ENCODE measurements at regions not wholly inside any gene's neighbourhood (a gene's known extent, or its start where the extent isn't known, plus 50 kb on each side); places are given as distances from the start of the nearest gene placed in this dataset.
A peak's percentile ranks its signal among the peaks of the same experiment; 100 is the strongest.

DNA sequence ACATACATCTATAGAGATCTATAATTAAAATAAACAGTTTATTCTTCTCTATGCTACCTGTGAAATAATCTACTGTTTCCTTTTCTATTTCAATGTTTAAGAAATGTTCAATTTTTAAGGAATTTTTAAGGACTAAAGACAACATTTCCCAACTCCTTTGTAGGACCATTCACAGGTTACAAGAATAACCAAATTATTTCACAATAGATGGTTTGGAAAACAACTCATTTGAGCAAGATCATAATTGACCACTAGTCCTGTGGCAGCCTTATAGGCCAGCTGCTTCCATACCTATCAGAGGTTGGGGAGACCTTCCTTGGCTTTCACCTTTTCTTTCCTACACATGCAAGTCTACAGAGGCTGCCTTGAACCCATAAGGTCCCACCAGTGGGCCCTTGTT, 193.7 kb downstream of the TTC39B start:
- DNase-seq (ENCODE audit: low read depth), result no peak
- peaks cover 42% of the 10 kb centered on the region for H3K27me3 ChIP-seq (replicated peaks; ENCODE audit: control insufficient read depth, insufficient read depth, low read length)

DNA sequence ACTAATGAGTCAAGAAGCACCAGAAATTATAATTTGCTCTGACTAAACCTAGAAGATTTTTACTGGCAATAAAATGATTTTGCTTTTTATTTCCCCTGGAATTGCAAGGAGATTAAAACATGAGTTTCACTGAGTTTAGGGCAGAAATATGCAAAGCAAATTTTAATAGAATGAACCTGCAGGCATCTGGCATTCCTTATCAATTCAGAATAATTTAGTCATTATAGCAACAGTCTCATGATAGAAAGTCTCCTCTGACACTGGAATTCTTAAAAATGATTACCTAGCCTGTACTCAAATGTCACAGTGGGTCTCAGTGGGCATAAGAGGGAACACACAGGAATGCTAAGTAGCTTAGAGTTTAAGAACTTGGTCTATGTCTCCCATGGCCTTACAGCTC, 195.9 kb downstream of the TTC39B start:
- H3K36me3 ChIP-seq (ENCODE audit: control insufficient read depth, insufficient read depth, low read length, severe bottlenecking), result no peaks in the 10 kb centered on the region
- H3K4me3 ChIP-seq (ENCODE audit: low read length), result no peak overlapping the region
- DNase-seq (ENCODE audit: low read depth), result no peak
- no peak overlapping the region for H3K9ac ChIP-seq (ENCODE audit: low read length)
- H3K4me1 ChIP-seq (ENCODE audit: control insufficient read depth, insufficient read depth, low read length), result no peaks in the 10 kb centered on the region
- peaks cover 6% of the 10 kb centered on the region for H3K9me3 ChIP-seq (ENCODE audit: control insufficient read depth, low read length)
- H3K27me3 ChIP-seq (replicated peaks; ENCODE audit: control insufficient read depth, insufficient read depth, low read length), result peaks cover 24% of the 10 kb centered on the region

More for the DNA sequence above, 193.7 kb downstream of the TTC39B start:
- no peaks in the 10 kb centered on the region for H3K9me3 ChIP-seq (ENCODE audit: control insufficient read depth, low read length)
- H3K4me1 ChIP-seq (ENCODE audit: control insufficient read depth, insufficient read depth, low read length), result no peaks in the 10 kb centered on the region
- H3K36me3 ChIP-seq (ENCODE audit: control insufficient read depth, insufficient read depth, low read length, severe bottlenecking), result no peaks in the 10 kb centered on the region
- no peak overlapping the region for H3K9ac ChIP-seq (ENCODE audit: low read length)
- no peak overlapping the region for H3K4me3 ChIP-seq (ENCODE audit: low read length)

DNA sequence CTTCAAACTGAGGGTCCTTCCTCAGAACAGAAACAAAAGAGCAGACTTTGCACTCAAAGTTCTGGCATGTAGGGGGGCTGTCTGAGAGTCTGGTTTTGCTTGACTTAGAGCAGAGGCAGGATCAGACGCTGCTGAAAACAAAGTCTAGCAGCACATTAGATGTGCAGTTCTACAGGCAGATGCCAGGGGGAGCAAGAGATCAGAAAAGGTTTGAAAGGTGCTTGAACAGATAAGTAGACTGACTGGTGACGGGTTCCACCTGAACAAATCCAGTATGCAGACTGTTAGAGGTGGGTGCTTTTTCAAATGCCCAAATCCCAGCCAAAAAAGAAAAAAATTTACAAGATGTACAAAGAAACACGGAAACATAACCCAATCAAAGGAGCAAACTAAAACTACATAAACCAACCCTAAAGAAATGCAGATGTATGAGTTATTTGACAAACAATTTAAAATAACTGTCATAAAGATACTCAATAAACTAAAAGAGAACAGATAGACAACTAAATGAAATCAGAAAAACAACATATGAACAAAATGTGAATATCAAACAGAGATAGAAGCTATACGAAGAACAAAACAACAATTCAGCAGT, 194.7 kb upstream of the FREM1 start:
- peak; percentile 69 for DNase-seq (ENCODE audit: low read depth)

DNA sequence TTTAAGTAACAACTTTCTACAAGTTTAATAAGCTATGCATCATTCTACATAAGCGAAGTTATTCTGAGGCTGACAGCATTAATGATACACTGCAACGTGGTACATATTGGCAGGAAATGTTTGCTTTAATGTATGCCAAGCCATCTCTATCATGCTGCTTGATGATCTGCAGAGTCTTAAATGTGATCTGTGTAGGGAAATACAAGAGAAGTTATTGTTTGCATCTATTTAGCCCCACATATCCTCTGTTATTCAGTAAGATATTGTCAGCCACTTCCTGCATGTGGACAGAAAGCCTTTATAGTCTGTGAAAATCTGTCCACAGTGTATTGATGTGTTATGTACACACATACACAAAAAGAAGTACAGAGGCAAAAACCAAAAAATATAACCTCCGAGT, 193.1 kb upstream of the FREM1 start:
- no peaks in the 10 kb centered on the region for H3K4me1 ChIP-seq (ENCODE audit: control insufficient read depth, insufficient read depth, low read length)
- no peak overlapping the region for H3K9ac ChIP-seq (ENCODE audit: low read length)
- H3K4me3 ChIP-seq (ENCODE audit: low read length), result no peak overlapping the region
- H3K9me3 ChIP-seq (ENCODE audit: control insufficient read depth, low read length), result peaks cover 6% of the 10 kb centered on the region
- H3K36me3 ChIP-seq (ENCODE audit: control insufficient read depth, insufficient read depth, low read length, severe bottlenecking), result no peaks in the 10 kb centered on the region
- H3K27me3 ChIP-seq (replicated peaks; ENCODE audit: control insufficient read depth, insufficient read depth, low read length), result peaks cover 8% of the 10 kb centered on the region
- DNase-seq (ENCODE audit: low read depth), result no peak

More for the DNA sequence above, 194.7 kb upstream of the FREM1 start:
- H3K27me3 ChIP-seq (replicated peaks; ENCODE audit: control insufficient read depth, insufficient read depth, low read length), result peaks cover 8% of the 10 kb centered on the region
- H3K36me3 ChIP-seq (ENCODE audit: control insufficient read depth, insufficient read depth, low read length, severe bottlenecking), result no peaks in the 10 kb centered on the region
- no peaks in the 10 kb centered on the region for H3K4me1 ChIP-seq (ENCODE audit: control insufficient read depth, insufficient read depth, low read length)
- no peak overlapping the region for H3K9ac ChIP-seq (ENCODE audit: low read length)
- peaks cover 6% of the 10 kb centered on the region for H3K9me3 ChIP-seq (ENCODE audit: control insufficient read depth, low read length)
- no peak overlapping the region for H3K4me3 ChIP-seq (ENCODE audit: low read length)

DNA sequence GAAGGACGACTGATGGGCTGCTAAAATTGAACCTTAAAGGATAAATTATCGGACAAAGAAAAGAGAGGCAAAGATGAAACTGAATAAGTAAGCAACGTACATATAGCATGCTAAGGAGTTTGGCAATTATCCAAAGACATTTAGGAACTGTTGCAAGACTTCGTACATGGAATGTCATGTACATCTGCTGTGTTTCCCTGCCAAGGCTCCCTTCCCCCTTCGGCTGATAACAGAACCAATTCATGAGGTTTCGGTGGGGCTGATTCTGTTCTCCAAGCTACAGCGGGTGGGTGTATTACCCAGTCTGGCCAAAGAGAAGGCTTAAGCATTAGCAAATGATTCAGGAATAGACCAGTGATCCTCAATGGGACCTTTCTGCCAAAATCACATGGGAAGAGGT, 190.9 kb upstream of the FREM1 start:
- Histone ChIP-seq H3K4me1 (ENCODE audit: control insufficient read depth, insufficient read depth, low read length) (no peaks in the 10 kb centered on the region), H3K9ac (ENCODE audit: low read length) (no peak overlapping the region), H3K27me3 (replicated peaks; ENCODE audit: control insufficient read depth, insufficient read depth, low read length) (peaks cover 8% of the 10 kb centered on the region), H3K36me3 (ENCODE audit: control insufficient read depth, insufficient read depth, low read length, severe bottlenecking) (no peaks in the 10 kb centered on the region), H3K4me3 (ENCODE audit: low read length) (no peak overlapping the region), H3K9me3 (ENCODE audit: control insufficient read depth, low read length) (no peaks in the 10 kb centered on the region)
- DNase-seq (ENCODE audit: low read depth), result no peak

DNA sequence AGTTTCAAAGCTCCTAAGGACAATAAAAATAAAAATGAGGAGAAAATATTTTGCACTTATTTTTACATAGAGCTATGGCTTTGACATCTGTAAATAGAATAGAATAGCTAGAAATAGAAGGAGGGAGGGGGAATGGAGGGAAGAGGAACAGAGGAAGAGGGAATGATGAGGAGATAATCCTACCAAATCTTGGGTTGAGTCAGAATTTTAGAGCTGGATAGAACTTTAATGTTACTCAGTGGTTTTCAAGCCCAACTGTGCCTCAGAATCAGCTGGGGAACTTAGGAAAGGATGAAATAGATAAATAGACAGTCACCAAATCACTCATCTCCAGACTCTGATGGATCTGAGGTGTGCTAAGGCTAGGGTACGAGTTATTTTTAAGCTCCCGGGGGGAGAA, 190.3 kb upstream of the FREM1 start:
- Histone ChIP-seq H3K27me3 (replicated peaks; ENCODE audit: control insufficient read depth, insufficient read depth, low read length) (peaks cover 8% of the 10 kb centered on the region), H3K9ac (ENCODE audit: low read length) (no peak overlapping the region), H3K9me3 (ENCODE audit: control insufficient read depth, low read length) (no peaks in the 10 kb centered on the region), H3K4me3 (ENCODE audit: low read length) (no peak overlapping the region), H3K36me3 (ENCODE audit: control insufficient read depth, insufficient read depth, low read length, severe bottlenecking) (no peaks in the 10 kb centered on the region), H3K4me1 (ENCODE audit: control insufficient read depth, insufficient read depth, low read length) (no peaks in the 10 kb centered on the region)
- no peak for DNase-seq (ENCODE audit: low read depth)

DNA sequence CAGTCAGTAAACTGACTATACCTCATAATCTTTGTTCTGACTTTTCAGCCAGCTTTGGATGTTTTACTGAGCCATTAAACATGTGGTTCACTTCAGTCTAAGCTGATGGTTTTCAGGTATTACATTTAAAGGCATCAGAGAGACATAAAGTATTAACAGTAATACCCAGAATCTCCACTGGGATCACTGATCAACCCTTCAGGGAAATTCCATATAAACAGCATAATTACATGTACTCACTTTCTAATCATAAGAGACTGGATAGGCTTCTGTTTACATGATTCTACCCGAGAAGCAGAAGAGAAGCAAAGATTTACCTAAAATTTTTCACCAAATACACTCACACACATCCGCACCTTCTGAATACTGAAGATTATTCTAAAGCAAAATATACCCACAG, 186.7 kb upstream of the FREM1 start:
- no peak for DNase-seq (ENCODE audit: low read depth)
- Histone ChIP-seq H3K36me3 (ENCODE audit: control insufficient read depth, insufficient read depth, low read length, severe bottlenecking) (no peaks in the 10 kb centered on the region), H3K9ac (ENCODE audit: low read length) (no peak overlapping the region), H3K4me3 (ENCODE audit: low read length) (no peak overlapping the region), H3K27me3 (replicated peaks; ENCODE audit: control insufficient read depth, insufficient read depth, low read length) (no peaks in the 10 kb centered on the region), H3K9me3 (ENCODE audit: control insufficient read depth, low read length) (peaks cover 3% of the 10 kb centered on the region), H3K4me1 (ENCODE audit: control insufficient read depth, insufficient read depth, low read length) (no peaks in the 10 kb centered on the region)

DNA sequence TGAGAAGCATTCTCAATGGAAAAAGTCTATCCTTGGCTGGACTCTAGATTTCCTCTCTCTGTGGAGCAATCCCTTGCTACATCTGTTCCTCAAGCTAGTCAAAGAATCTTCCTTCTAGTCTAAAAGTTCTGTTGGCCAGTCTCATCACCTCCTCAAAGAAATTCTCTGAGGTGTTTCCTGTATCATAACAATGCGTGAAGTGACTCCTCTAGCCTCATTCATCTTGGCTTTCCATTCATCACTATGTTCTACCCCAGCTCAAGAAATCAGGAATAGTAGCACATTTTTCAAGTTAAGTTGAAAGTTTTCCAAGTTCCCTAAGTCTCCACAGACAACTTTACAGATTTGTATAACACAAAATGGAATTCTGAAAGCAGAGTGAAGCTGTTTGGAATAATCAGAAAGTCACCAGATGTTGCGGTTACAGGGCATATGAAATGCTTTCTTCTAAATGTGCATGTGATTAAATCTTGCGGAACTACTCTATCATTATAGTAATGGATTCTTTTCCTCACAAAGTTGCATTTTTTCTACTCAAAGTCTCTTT, 176.6 kb upstream of the FREM1 start:
- Histone ChIP-seq H3K4me3 (ENCODE audit: low read length) (no peak overlapping the region), H3K9ac (ENCODE audit: low read length) (no peak overlapping the region), H3K36me3 (ENCODE audit: control insufficient read depth, insufficient read depth, low read length, severe bottlenecking) (no peaks in the 10 kb centered on the region), H3K9me3 (ENCODE audit: control insufficient read depth, low read length) (no peaks in the 10 kb centered on the region), H3K4me1 (ENCODE audit: control insufficient read depth, insufficient read depth, low read length) (peaks cover 12% of the 10 kb centered on the region), H3K27me3 (replicated peaks; ENCODE audit: control insufficient read depth, insufficient read depth, low read length) (no peaks in the 10 kb centered on the region)
- peak; percentile 67 for DNase-seq (ENCODE audit: low read depth)

DNA sequence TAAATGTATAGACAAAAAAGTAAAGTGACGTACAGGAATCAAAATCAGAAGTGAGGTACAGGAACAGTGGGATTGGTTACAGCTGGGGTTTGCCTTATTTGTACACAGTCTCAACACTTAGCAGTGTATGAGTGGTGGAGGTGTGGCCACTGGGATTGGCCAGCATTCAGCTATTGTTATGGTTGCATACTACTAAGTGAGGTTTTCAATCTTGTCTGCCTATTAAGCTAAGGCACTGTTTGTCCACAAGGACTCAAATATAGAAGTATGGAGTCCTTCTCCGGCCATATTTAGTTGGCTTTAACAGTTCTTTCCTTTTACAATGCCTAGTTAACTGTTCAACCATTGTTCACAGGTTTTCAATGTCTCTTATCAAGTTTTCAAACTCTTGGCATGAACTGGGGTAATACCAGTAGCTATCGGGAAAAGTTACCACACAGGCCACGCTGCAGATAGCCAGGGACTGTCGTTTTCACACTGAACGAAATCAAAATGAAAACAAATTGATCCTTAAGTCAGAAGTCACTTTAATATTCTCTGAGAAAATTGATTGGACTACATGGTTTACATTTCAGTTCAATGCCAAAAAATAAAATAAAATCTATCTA, 176.0 kb upstream of the FREM1 start:
- Histone ChIP-seq H3K4me1 (ENCODE audit: control insufficient read depth, insufficient read depth, low read length) (peaks cover 12% of the 10 kb centered on the region), H3K36me3 (ENCODE audit: control insufficient read depth, insufficient read depth, low read length, severe bottlenecking) (no peaks in the 10 kb centered on the region), H3K4me3 (ENCODE audit: low read length) (no peak overlapping the region), H3K9ac (ENCODE audit: low read length) (no peak overlapping the region), H3K9me3 (ENCODE audit: control insufficient read depth, low read length) (no peaks in the 10 kb centered on the region), H3K27me3 (replicated peaks; ENCODE audit: control insufficient read depth, insufficient read depth, low read length) (no peaks in the 10 kb centered on the region)
- DNase-seq (ENCODE audit: low read depth), result no peak

DNA sequence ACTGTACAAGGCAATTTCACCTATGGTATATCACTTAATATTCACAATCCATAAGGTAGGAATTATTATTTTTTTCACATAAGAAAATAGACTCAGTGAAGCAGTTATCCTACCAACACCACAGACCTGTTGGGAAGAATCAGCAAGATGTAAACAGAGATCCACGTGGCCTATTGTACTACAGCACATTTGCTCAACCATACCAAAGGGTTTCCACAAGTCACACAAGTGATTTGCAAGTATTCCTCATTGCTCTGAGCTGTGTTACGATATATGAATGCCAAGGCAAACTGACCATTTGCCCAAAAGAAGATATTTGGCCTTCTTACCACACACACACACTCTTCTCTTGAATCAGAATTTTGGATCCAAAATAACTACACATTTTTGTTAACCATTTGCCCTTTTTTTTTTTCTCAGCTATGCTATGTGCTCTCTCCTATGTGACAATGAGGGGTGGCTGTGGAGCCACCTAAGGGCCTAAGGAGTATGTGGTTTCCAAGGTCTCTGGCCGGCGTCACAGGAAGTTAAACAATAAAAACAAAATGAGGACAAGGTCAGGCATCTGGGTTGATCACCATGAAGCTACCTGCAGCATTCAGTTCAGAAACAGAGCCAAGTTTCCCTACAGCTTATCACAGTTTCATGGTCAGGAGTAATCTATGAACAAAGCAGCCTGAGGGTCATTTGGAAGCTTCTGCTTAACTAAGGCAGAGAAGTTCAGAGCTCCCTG, 171.0 kb upstream of the FREM1 start:
- H3K9me3 ChIP-seq (ENCODE audit: control insufficient read depth, low read length), result no peaks in the 10 kb centered on the region
- no peaks in the 10 kb centered on the region for H3K36me3 ChIP-seq (ENCODE audit: control insufficient read depth, insufficient read depth, low read length, severe bottlenecking)
- H3K4me1 ChIP-seq (ENCODE audit: control insufficient read depth, insufficient read depth, low read length), result peaks cover 2% of the 10 kb centered on the region
- no peak overlapping the region for H3K9ac ChIP-seq (ENCODE audit: low read length)
- peaks cover 6% of the 10 kb centered on the region for H3K27me3 ChIP-seq (replicated peaks; ENCODE audit: control insufficient read depth, insufficient read depth, low read length)
- no peak for DNase-seq (ENCODE audit: low read depth)
- H3K4me3 ChIP-seq (ENCODE audit: low read length), result no peak overlapping the region

DNA sequence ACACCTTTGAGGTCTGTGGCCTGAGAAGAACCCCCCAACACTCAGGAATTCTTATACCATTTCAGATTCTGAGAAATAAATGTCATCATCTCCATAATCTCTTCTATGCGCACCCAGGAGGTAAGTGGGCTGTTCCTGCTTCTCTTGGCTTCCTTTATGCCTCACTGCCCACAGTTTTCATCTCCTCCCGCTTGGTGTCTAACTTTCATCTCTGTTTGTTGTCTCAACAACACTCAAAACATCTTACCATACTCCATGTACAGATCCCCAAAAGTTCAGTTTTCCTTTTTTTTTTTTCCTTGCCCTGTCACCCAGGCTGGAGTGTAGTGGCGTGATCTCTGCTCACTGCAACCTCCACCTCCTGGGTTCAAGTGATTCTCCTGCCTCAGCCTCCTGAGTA, 170.2 kb upstream of the FREM1 start:
- Histone ChIP-seq H3K4me3 (ENCODE audit: low read length) (no peak overlapping the region), H3K36me3 (ENCODE audit: control insufficient read depth, insufficient read depth, low read length, severe bottlenecking) (no peaks in the 10 kb centered on the region)
- DNase-seq (ENCODE audit: low read depth), result no peak

More for the DNA sequence above, 170.2 kb upstream of the FREM1 start:
- no peaks in the 10 kb centered on the region for H3K9me3 ChIP-seq (ENCODE audit: control insufficient read depth, low read length)
- no peak overlapping the region for H3K9ac ChIP-seq (ENCODE audit: low read length)
- H3K4me1 ChIP-seq (ENCODE audit: control insufficient read depth, insufficient read depth, low read length), result no peaks in the 10 kb centered on the region
- peaks cover 6% of the 10 kb centered on the region for H3K27me3 ChIP-seq (replicated peaks; ENCODE audit: control insufficient read depth, insufficient read depth, low read length)

Measured in adipocyte (in vitro differentiated cells).